Stomach (tissue), 4 donors: ENCODE measurements at regions not wholly inside any gene's neighbourhood (a gene's known extent, or its start where the extent isn't known, plus 50 kb on each side); places are given as distances from the start of the nearest gene placed in this dataset.

ENCODE experiments used
- EP300 ChIP-seq: sonication (generic); formaldehyde crosslinking; IDR thresholded peaks from one replicate; pipeline ENCODE4 v1.6.1; 2017; ENCODE audit warnings: antibody characterized with exemption
- TF ChIP-seq, protein P1 (sequence below), 7 experiments: fragments of 450-650 bp in 4 of 7; fragments of 200-600 bp in 3 of 7; sonication (generic) in 3 of 7; IDR thresholded peaks; one replicate each; pipeline ENCODE4 v1.5.1; 2016 to 2019; ENCODE audit warnings: antibody characterized with exemption in 7 of 7, control low read depth in 2 of 7, mild to moderate bottlenecking in 1 of 7

- TF ChIP-seq, protein P1, sequence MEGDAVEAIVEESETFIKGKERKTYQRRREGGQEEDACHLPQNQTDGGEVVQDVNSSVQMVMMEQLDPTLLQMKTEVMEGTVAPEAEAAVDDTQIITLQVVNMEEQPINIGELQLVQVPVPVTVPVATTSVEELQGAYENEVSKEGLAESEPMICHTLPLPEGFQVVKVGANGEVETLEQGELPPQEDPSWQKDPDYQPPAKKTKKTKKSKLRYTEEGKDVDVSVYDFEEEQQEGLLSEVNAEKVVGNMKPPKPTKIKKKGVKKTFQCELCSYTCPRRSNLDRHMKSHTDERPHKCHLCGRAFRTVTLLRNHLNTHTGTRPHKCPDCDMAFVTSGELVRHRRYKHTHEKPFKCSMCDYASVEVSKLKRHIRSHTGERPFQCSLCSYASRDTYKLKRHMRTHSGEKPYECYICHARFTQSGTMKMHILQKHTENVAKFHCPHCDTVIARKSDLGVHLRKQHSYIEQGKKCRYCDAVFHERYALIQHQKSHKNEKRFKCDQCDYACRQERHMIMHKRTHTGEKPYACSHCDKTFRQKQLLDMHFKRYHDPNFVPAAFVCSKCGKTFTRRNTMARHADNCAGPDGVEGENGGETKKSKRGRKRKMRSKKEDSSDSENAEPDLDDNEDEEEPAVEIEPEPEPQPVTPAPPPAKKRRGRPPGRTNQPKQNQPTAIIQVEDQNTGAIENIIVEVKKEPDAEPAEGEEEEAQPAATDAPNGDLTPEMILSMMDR (IDR thresholded peaks at IDR 0.05): no peak
- TF ChIP-seq EP300: no peak
Observed at GRCh38 chr2:128637481-128638155, 318.9 kb upstream of the HS6ST1 start.
